H1 (cell line): ENCODE measurements at regions not wholly inside any gene's neighbourhood (a gene's known extent, or its start where the extent isn't known, plus 50 kb on each side); places are given as distances from the start of the nearest gene placed in this dataset.

Source experiments
- CTCF ChIA-PET: fragments of 300-600 bp; sonication (Branson Sonifier 250); formaldehyde crosslinking; loops from one replicate; lab custom pipeline; 2021; ENCODE audit not compliant: partially characterized antibody; lab: Charles Lee
- POLR2A ChIA-PET: fragments of 300-600 bp; sonication (Branson Sonifier 250); formaldehyde crosslinking; loops from one replicate; lab custom pipeline; 2021; ENCODE audit warnings: inconsistent platforms; ENCODE audit not compliant: partially characterized antibody; lab: Charles Lee
- DNase-seq, 2 experiments: peaks; one replicate each; pipeline versions ENCODE4 v3.0.0 to v3.0.0-alpha.2; 2010 to 2022; ENCODE audit warnings: low spot score in 2 of 2, low read depth in 1 of 2, mixed read lengths in 1 of 2
- FAIRE-seq: peaks from 2 replicates; lab custom pipeline; 2011; peaks lifted over from hg19 to GRCh38; lab: Jason Lieb, UNC
- H2AFZ ChIP-seq: 2 replicates; pipeline ENCODE4 v1.8.1; 2012; ENCODE audit warnings: low read length, inconsistent platforms
- H2AK5ac ChIP-seq: 2 replicates; pipeline ENCODE4 v1.6.1; 2013; ENCODE audit warnings: low read depth, low read length
- H2BK120ac ChIP-seq: replicated peaks from 2 replicates; pipeline ENCODE3; 2013; ENCODE audit warnings: low read depth, low read length, inconsistent platforms
- H2BK12ac ChIP-seq: 2 replicates; pipeline ENCODE4 v1.6.1; 2013; ENCODE audit warnings: low read depth, low read length
- H2BK15ac ChIP-seq: 2 replicates; pipeline ENCODE4 v1.6.1; 2013; ENCODE audit warnings: low read length
- H2BK20ac ChIP-seq: 2 replicates; pipeline ENCODE4 v1.6.1; 2013; ENCODE audit warnings: low read length
- H2BK5ac ChIP-seq: 2 replicates; pipeline ENCODE4 v1.6.1; 2013; ENCODE audit warnings: low read depth, low read length
- H3K14ac ChIP-seq: 2 replicates; pipeline ENCODE4 v1.6.1; 2013; ENCODE audit warnings: inconsistent platforms; ENCODE audit not compliant: insufficient read length
- H3K18ac ChIP-seq: 2 replicates; pipeline ENCODE4 v1.6.1; 2013; ENCODE audit warnings: low read length; ENCODE audit errors: extremely low read depth
- H3K23ac ChIP-seq: 2 replicates; pipeline ENCODE4 v1.6.1; 2013; ENCODE audit warnings: inconsistent platforms; ENCODE audit not compliant: insufficient read length
- H3K23me2 ChIP-seq: 2 replicates; pipeline ENCODE4 v1.6.1; 2013; ENCODE audit warnings: low read depth, low read length
- H3K27ac ChIP-seq: 2 replicates; pipeline ENCODE4 v1.6.1; 2011; ENCODE audit warnings: low read depth, low read length, inconsistent platforms
- H3K27me3 ChIP-seq, 4 experiments: replicated peaks in 1 of 4; 1 replicate in 1 of 4; 2 replicates in 3 of 4; pipeline versions ENCODE4 v1.6.1 to v1.8.1; 2011 to 2013; ENCODE audit warnings: low read length in 3 of 4, mild to moderate bottlenecking in 3 of 4, inconsistent platforms in 2 of 4, mixed read lengths in 2 of 4, moderate library complexity in 1 of 4; ENCODE audit not compliant: control insufficient read depth in 3 of 4, insufficient read depth in 3 of 4; ENCODE audit errors: extremely low read depth in 1 of 4
- H3K36me3 ChIP-seq, 4 experiments: 2 replicates each; pipeline versions ENCODE4 v1.6.1 to v1.8.1; 2011 to 2013; ENCODE audit warnings: mild to moderate bottlenecking in 4 of 4, low read length in 3 of 4, moderate library complexity in 2 of 4, control low read depth in 1 of 4, inconsistent platforms in 1 of 4; ENCODE audit not compliant: insufficient read depth in 4 of 4, control insufficient read depth in 2 of 4
- H3K4ac ChIP-seq: replicated peaks from 2 replicates; pipeline ENCODE3; 2013; ENCODE audit warnings: low read length, low read depth, mixed read lengths, inconsistent platforms; ENCODE audit not compliant: insufficient read length
- H3K4me1 ChIP-seq, 4 experiments: replicated peaks in 1 of 4; 1 replicate in 1 of 4; 2 replicates in 3 of 4; pipeline versions ENCODE4 v1.6.1 to v1.8.1; 2011 to 2013; ENCODE audit warnings: low read length in 3 of 4, inconsistent platforms in 2 of 4, mixed read lengths in 1 of 4; ENCODE audit not compliant: insufficient read depth in 4 of 4, control insufficient read depth in 3 of 4
- H3K4me2 ChIP-seq, 2 experiments: 2 replicates each; pipeline versions ENCODE4 v1.6.1 to v1.8.1; 2011 to 2013; ENCODE audit warnings: low read depth in 2 of 2, low read length in 2 of 2, control low read depth in 1 of 2, inconsistent platforms in 1 of 2, mild to moderate bottlenecking in 1 of 2; ENCODE audit not compliant: insufficient read depth in 1 of 2
- H3K4me3 ChIP-seq, 4 experiments: fragments of 200-600, 300-600 bp in 1 of 4; sonication (generic), shearing (Covaris generic), sonication (Bioruptor Twin) in 1 of 4; 2 replicates each; pipeline versions ENCODE4 v1.5.1 to v1.8.1; 2011 to 2016; ENCODE audit warnings: low read length in 4 of 4, low read depth in 3 of 4, control low read depth in 2 of 4, inconsistent platforms in 2 of 4, mild to moderate bottlenecking in 2 of 4, mixed read lengths in 1 of 4, moderate library complexity in 1 of 4; ENCODE audit not compliant: insufficient read depth in 2 of 4; ENCODE audit errors: extremely low read depth in 1 of 4
- H3K56ac ChIP-seq: replicated peaks from 2 replicates; pipeline ENCODE3; 2013; ENCODE audit warnings: low read depth, mild to moderate bottlenecking, mixed read lengths, low read length, inconsistent platforms; ENCODE audit not compliant: insufficient read length
- H3K79me1 ChIP-seq: 2 replicates; pipeline ENCODE4 v1.6.1; 2013; ENCODE audit warnings: low read depth, low read length, control low read depth
- H3K79me2 ChIP-seq, 2 experiments: 2 replicates each; pipeline versions ENCODE4 v1.6.1 to v1.8.1; 2012 to 2013; ENCODE audit warnings: low read length in 2 of 2, mild to moderate bottlenecking in 2 of 2, inconsistent platforms in 1 of 2; ENCODE audit not compliant: insufficient read depth in 2 of 2, control insufficient read depth in 1 of 2
- H3K9ac ChIP-seq, 4 experiments: replicated peaks in 1 of 4; 1 replicate in 1 of 4; 2 replicates in 3 of 4; pipeline versions ENCODE4 v1.6.1 to v1.8.1; 2011 to 2013; ENCODE audit warnings: low read depth in 3 of 4, low read length in 3 of 4, control low read depth in 2 of 4, mild to moderate bottlenecking in 2 of 4, moderate library complexity in 2 of 4, inconsistent platforms in 1 of 4; ENCODE audit errors: extremely low read depth in 1 of 4
- H3K9me3 ChIP-seq, 2 experiments: 2 replicates each; pipeline versions ENCODE4 v1.6.1 to v1.8.1; 2012 to 2013; ENCODE audit warnings: mild to moderate bottlenecking in 2 of 2, moderate library complexity in 2 of 2, control low read depth in 1 of 2, inconsistent platforms in 1 of 2, low read depth in 1 of 2, low read length in 1 of 2, mixed read lengths in 1 of 2; ENCODE audit not compliant: insufficient read depth in 2 of 2
- H4K20me1 ChIP-seq, 2 experiments: replicated peaks in 1 of 2; 2 replicates each; pipeline versions ENCODE3 to v1.8.1; 2011 to 2013; ENCODE audit warnings: inconsistent platforms in 2 of 2, low read length in 2 of 2, mild to moderate bottlenecking in 1 of 2; ENCODE audit not compliant: insufficient read depth in 2 of 2, control insufficient read depth in 1 of 2
- H4K5ac ChIP-seq: 2 replicates; pipeline ENCODE4 v1.6.1; 2013; ENCODE audit warnings: low read length, low read depth, mixed read lengths, inconsistent platforms; ENCODE audit not compliant: insufficient read length
- H4K8ac ChIP-seq: 2 replicates; pipeline ENCODE4 v1.8.0; 2013; ENCODE audit warnings: mild to moderate bottlenecking, moderate library complexity, low read length, inconsistent platforms; ENCODE audit not compliant: insufficient read depth; ENCODE audit errors: extremely low read depth
- H4K91ac ChIP-seq: replicated peaks from 2 replicates; pipeline ENCODE3; 2013; ENCODE audit warnings: low read length, mixed read lengths, inconsistent platforms; ENCODE audit not compliant: insufficient read length
- CEBPB ChIP-seq: IDR thresholded peaks from 2 replicates; pipeline ENCODE4 v1.6.1; 2012; ENCODE audit warnings: low read depth, low read length
- E2F6 ChIP-seq: IDR thresholded peaks from 2 replicates; pipeline ENCODE4 v1.6.1; 2012; ENCODE audit warnings: inconsistent platforms
- GABPA ChIP-seq: IDR thresholded peaks from 2 replicates; pipeline ENCODE4 v1.6.1; 2011; ENCODE audit warnings: mild to moderate bottlenecking, low read length, moderate library complexity, borderline replicate concordance; ENCODE audit not compliant: insufficient read depth
- NRF1 ChIP-seq: IDR thresholded peaks from 2 replicates; pipeline ENCODE4 v1.6.1; 2011; ENCODE audit warnings: mild to moderate bottlenecking, low read depth, low read length, improper control_type of control experiment
- POLR2AphosphoS5 ChIP-seq: IDR thresholded peaks from 2 replicates; pipeline ENCODE4 v1.6.1; 2011; ENCODE audit warnings: low read depth, low read length
- RFX5 ChIP-seq: IDR thresholded peaks from 2 replicates; pipeline ENCODE4 v1.6.1; 2011; ENCODE audit warnings: low read depth, low read length, improper control_type of control experiment, borderline replicate concordance
- RNF2 ChIP-seq: fragments of 200-900, 300-1000 bp; sonication (generic); IDR thresholded peaks from 2 replicates; pipeline ENCODE4 v1.7.1; 2016; ENCODE audit warnings: borderline replicate concordance, low read depth, mild to moderate bottlenecking, antibody characterized with exemption, low read length; ENCODE audit not compliant: poor library complexity, severe bottlenecking; ENCODE audit errors: missing control alignments
- SP4 ChIP-seq: IDR thresholded peaks from 2 replicates; pipeline ENCODE4 v1.6.1; 2012; ENCODE audit warnings: low read length, inconsistent platforms
- SUZ12 ChIP-seq: fragments of 200-600 bp; sonication (generic); IDR thresholded peaks from 2 replicates; pipeline ENCODE4 v1.6.1; 2012; ENCODE audit warnings: mild to moderate bottlenecking, inconsistent platforms, low read length, moderate library complexity, mixed read lengths
- TAF1 ChIP-seq: IDR thresholded peaks from 2 replicates; pipeline ENCODE4 v1.6.1; 2011; ENCODE audit warnings: mild to moderate bottlenecking, low read depth, low read length
- WGBS, 2 experiments: shearing (Covaris generic) in 1 of 2; methylation state at CpG; one replicate each; pipeline versions ENCODE4 v1.1.6 to v1.1.7; 2013 to 2015; ENCODE audit warnings: low lambda C conversion rate in 2 of 2, mixed read lengths in 2 of 2, inconsistent platforms in 1 of 2, low coverage in 1 of 2, missing lambda C conversion rate in 1 of 2; ENCODE audit not compliant: insufficient replicate concordance in 2 of 2, insufficient coverage in 1 of 2, insufficient read length in 1 of 2; ENCODE audit errors: extremely low coverage in 1 of 2, missing lambda C conversion rate in 1 of 2; 5-methylcytosine and 5-hydroxymethylcytosine counted together

- Histone ChIP-seq H3K27me3 (no peaks in the 10 kb centered on the region), H4K91ac (no peak overlapping the region), H3K9ac (no peak overlapping the region), H3K79me2 (no peaks in the 10 kb centered on the region), H3K23ac (no peak overlapping the region), H3K9me3 (no peaks in the 10 kb centered on the region), H3K14ac (no peak overlapping the region), H3K36me3 (no peaks in the 10 kb centered on the region), H4K20me1 (no peaks in the 10 kb centered on the region), H2AK5ac (no peak overlapping the region), H2BK20ac (no peak overlapping the region), H3K4me1 (peaks cover 0 to 8% (median 2%) of the 10 kb centered on the region in 4 experiments; a peak in 2 of 7 replicates), H3K56ac (no peak overlapping the region), H3K4me3 (no peak overlapping the region), H2BK120ac (no peak overlapping the region), H3K23me2 (no peaks in the 10 kb centered on the region; the same call in 1 of the 2 replicates), H2BK5ac (no peak overlapping the region), H2AFZ (no peak overlapping the region), H3K79me1 (no peaks in the 10 kb centered on the region), H3K18ac (no peak overlapping the region), H3K4me2 (no peak overlapping the region), H3K27ac (no peak overlapping the region), H3K4ac (no peak overlapping the region), H2BK15ac (no peak overlapping the region), H2BK12ac (no peak overlapping the region), H4K8ac (no peak overlapping the region), H4K5ac (no peak overlapping the region)
- 63% methylated on average over 3 of the region's 3 CpGs; no CpG with 5 or more reads in 1 of the 2 experiments for WGBS, 2 experiments
- no peak for DNase-seq
- TF ChIP-seq RFX5 (no peak), GABPA (no peak), SP4 (no peak), CEBPB (no peak), SUZ12 (no peak), POLR2AphosphoS5 (no peak), NRF1 (no peak), RNF2 (no peak), TAF1 (no peak), E2F6 (no peak)
- ChIA-PET CTCF (interaction anchor here (0.7 to 1.9 kb wide), 3 partner anchors 23 to 539 kb away, joined by 3 to 8 read pairs (median 6); no protein-coding TSS in a partner anchor), POLR2A (no interaction called here)
- no peak for FAIRE-seq
Measured at GRCh38 chr14:87088588-87088987, 904.4 kb downstream of the GALC start.
